HG02642 (cell line): ENCODE measurements at regions not wholly inside any gene's neighbourhood (a gene's known extent, or its start where the extent isn't known, plus 50 kb on each side); places are given as distances from the start of the nearest gene placed in this dataset.

Source experiments
- ATAC-seq: cut with Tn5 transposase; IDR thresholded peaks from one replicate; pipeline ENCODE4 v1.9.1; 2021; ENCODE audit warnings: mild to moderate bottlenecking; ENCODE audit not compliant: unreplicated experiment, poor library complexity

- ATAC-seq, result no peak
Observed at GRCh38 chr11:127440616-127441015, 440.0 kb upstream of the KIRREL3 start.

- ATAC-seq, result no peak
Observed at GRCh38 chr11:127425281-127425680, 424.7 kb upstream of the KIRREL3 start.

GRCh38 chr11:127424661-127425060, 424.1 kb upstream of the KIRREL3 start:
- no peak for ATAC-seq

GRCh38 chr11:127420139-127420538, 419.6 kb upstream of the KIRREL3 start:
- ATAC-seq, result no peak

- ATAC-seq, result no peak
Observed at GRCh38 chr11:127412722-127413380, 412.3 kb upstream of the KIRREL3 start.

- ATAC-seq, result no peak
Observed at GRCh38 chr11:127412234-127412633, 411.7 kb upstream of the KIRREL3 start.

- no peak for ATAC-seq
Observed at GRCh38 chr11:127411283-127411682, 410.7 kb upstream of the KIRREL3 start.

- ATAC-seq, result no peak
Observed at GRCh38 chr11:127395034-127395433, 394.5 kb upstream of the KIRREL3 start.

GRCh38 chr11:127393460-127393997, 393.0 kb upstream of the KIRREL3 start:
- no peak for ATAC-seq

GRCh38 chr11:127392575-127392974, 392.0 kb upstream of the KIRREL3 start:
- no peak for ATAC-seq

GRCh38 chr11:127390465-127390864, 389.9 kb upstream of the KIRREL3 start:
- no peak for ATAC-seq

GRCh38 chr11:127385071-127385470, 384.5 kb upstream of the KIRREL3 start:
- no peak for ATAC-seq

GRCh38 chr11:127383026-127383425, 382.5 kb upstream of the KIRREL3 start:
- no peak for ATAC-seq

- no peak for ATAC-seq
Observed at GRCh38 chr11:127381247-127381646, 380.7 kb upstream of the KIRREL3 start.

GRCh38 chr11:127379686-127380085, 379.1 kb upstream of the KIRREL3 start:
- ATAC-seq, result no peak

- no peak for ATAC-seq
Observed at GRCh38 chr11:127376301-127376700, 375.7 kb upstream of the KIRREL3 start.

GRCh38 chr11:127369356-127369755, 368.8 kb upstream of the KIRREL3 start:
- ATAC-seq, result no peak

- ATAC-seq, result no peak
Observed at GRCh38 chr11:127362754-127363308, 362.3 kb upstream of the KIRREL3 start.

- ATAC-seq, result no peak
Observed at GRCh38 chr11:127358160-127358559, 357.6 kb upstream of the KIRREL3 start.

- ATAC-seq, result no peak
Observed at GRCh38 chr11:127350476-127350875, 349.9 kb upstream of the KIRREL3 start.

GRCh38 chr11:127345819-127346459, 345.4 kb upstream of the KIRREL3 start:
- no peak for ATAC-seq

GRCh38 chr11:127340438-127340837, 339.9 kb upstream of the KIRREL3 start:
- ATAC-seq, result no peak
